ENCODE measurements at regions not wholly inside any gene's neighbourhood (a gene's known extent, or its start where the extent isn't known, plus 50 kb on each side); places are given as distances from the start of the nearest gene placed in this dataset.

DNA sequence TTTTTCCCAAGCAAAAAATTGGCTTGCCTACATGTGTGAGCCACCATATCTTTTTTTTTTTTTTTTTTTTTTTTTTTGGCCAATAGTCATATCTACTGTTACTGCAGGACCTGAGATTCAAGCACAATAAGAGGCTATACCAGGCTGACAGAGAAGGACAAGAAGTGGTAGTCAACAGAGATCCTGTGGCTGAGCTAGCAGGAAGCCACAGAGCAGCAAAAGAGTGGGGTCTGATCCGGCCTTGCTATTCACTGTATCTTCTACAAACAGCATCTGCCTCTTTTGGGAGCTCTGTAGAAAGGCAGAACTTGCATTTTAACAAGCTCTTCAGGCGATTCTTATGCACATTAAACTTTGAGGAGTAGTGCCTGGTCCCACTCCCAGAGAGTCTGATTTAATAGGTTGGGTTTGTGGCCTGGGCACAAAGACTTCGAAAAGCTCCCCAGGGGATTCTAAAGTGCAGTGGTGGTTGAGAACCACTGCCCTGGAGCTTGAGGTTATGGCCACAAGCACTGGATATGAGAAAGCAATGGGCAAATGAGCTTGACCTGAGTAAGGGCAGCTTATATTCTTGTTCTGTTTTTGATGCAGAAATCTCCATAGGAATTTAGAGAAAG, 162.8 kb downstream of the PIK3R1 start:
- H3K9ac ChIP-seq (ENCODE audit: low read length): no peak overlapping the region
- intact Hi-C loops (cut with micrococcal nuclease): no loop called here
- ChIA-PET POLR2A (no interaction called here), RAD21 (ENCODE audit: low non-redundant PET in 1 of 2, low total read pairs in 2 of 2, uncharacterized antibody in 2 of 2, unreplicated experiment in 2 of 2) (no interaction called here), CTCF (no interaction called here)
- no peaks in the 10 kb centered on the region for H3K9me3 ChIP-seq (ENCODE audit: control insufficient read depth in 1 of 2, insufficient read depth in 1 of 2, low read depth in 1 of 2, low read length in 2 of 2)
- DNase-seq (ENCODE audit: low read depth, low spot score) (no peak), ATAC-seq (no peak)
- H3K4me3 ChIP-seq (replicated peaks in 1 of 2; ENCODE audit: low read depth in 1 of 2, low read length in 2 of 2): no peak overlapping the region
- H3K27me3 ChIP-seq (ENCODE audit: insufficient read depth, low read length): no peaks in the 10 kb centered on the region
- H3K9me2 ChIP-seq (ENCODE audit: insufficient read depth): no peaks in the 10 kb centered on the region
- no peaks in the 10 kb centered on the region for H3K36me3 ChIP-seq (ENCODE audit: control insufficient read depth in 1 of 2, insufficient read depth in 2 of 2, low read length in 2 of 2)
- H3K4me1 ChIP-seq (ENCODE audit: control insufficient read depth in 1 of 2, insufficient read depth in 2 of 2, low read length in 2 of 2): no peaks in the 10 kb centered on the region
- no peaks in the 10 kb centered on the region for H3K79me2 ChIP-seq (ENCODE audit: insufficient read depth, low read length)
- TF ChIP-seq FOSL1 (IDR thresholded peaks at IDR 0.05; ENCODE audit: low read depth): no peak
- no peak for TF ChIP-seq TCF7L2 (IDR thresholded peaks at IDR 0.05; ENCODE audit: borderline replicate concordance, extremely low read depth, insufficient read depth, insufficient read length)
- TF ChIP-seq ZNF274 (IDR thresholded peaks at IDR 0.05; ENCODE audit: low read depth, low read length): no peak
- TF ChIP-seq EGR1 (IDR thresholded peaks at IDR 0.05; ENCODE audit: low read depth): no peak
- TF ChIP-seq CBX3 (IDR thresholded peaks at IDR 0.05; ENCODE audit: low read depth): no peak
- TF ChIP-seq RAD21 (IDR thresholded peaks at IDR 0.05; ENCODE audit: low read depth): no peak
- TF ChIP-seq POLR2AphosphoS5 (IDR thresholded peaks at IDR 0.05; ENCODE audit: low read depth, low read length): no peak
- TF ChIP-seq, protein P1, sequence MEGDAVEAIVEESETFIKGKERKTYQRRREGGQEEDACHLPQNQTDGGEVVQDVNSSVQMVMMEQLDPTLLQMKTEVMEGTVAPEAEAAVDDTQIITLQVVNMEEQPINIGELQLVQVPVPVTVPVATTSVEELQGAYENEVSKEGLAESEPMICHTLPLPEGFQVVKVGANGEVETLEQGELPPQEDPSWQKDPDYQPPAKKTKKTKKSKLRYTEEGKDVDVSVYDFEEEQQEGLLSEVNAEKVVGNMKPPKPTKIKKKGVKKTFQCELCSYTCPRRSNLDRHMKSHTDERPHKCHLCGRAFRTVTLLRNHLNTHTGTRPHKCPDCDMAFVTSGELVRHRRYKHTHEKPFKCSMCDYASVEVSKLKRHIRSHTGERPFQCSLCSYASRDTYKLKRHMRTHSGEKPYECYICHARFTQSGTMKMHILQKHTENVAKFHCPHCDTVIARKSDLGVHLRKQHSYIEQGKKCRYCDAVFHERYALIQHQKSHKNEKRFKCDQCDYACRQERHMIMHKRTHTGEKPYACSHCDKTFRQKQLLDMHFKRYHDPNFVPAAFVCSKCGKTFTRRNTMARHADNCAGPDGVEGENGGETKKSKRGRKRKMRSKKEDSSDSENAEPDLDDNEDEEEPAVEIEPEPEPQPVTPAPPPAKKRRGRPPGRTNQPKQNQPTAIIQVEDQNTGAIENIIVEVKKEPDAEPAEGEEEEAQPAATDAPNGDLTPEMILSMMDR (IDR thresholded peaks at IDR 0.05 in 2 of 3, conservative IDR thresholded peaks at IDR 0.05 in 1 of 3; ENCODE audit: borderline replicate concordance in 1 of 3, insufficient read depth in 1 of 3, low read depth in 2 of 3, low read length in 2 of 3): no peak
- no peak for TF ChIP-seq YY1 (IDR thresholded peaks at IDR 0.05; ENCODE audit: extremely low read depth, insufficient replicate concordance, low read depth, low read length)
- no peak overlapping the region for H3K4me2 ChIP-seq (ENCODE audit: low read length)
- H2AFZ ChIP-seq (ENCODE audit: low read depth, low read length, poor library complexity, severe bottlenecking): no peak overlapping the region
- H4K20me1 ChIP-seq (ENCODE audit: insufficient read depth): no peaks in the 10 kb centered on the region
- BruUV-seq (replicated peaks): no TSS peak
- H3K27ac ChIP-seq (ENCODE audit: low read depth, low read length): no peak overlapping the region

Measured in HCT116 (cell line).